Stimulated activated naive B cell treated with anti-CD40 and anti-IgM and Interleukin-4, amounts not matched to agents 10 μg/mL and 1 μg/mL and 100 μg/mL, for 72 hours (primary cell): ENCODE measurements at regions not wholly inside any gene's neighbourhood (a gene's known extent, or its start where the extent isn't known, plus 50 kb on each side); places are given as distances from the start of the nearest gene placed in this dataset.
"Not testable (repeated sequence)": the region's sequence is repeated elsewhere in the genome, so short reads cannot be mapped to it uniquely, and the experiment has no call there.

Experiments used
- ATAC-seq, 2 donors: fragments of 150-1000 bp; cut with Tn5 transposase; replicated peaks; 2 replicates each; pipeline ENCODE4 v1.10.0; 2021; ENCODE audit warnings: moderate library complexity in 1 of 2
- DNase-seq: peaks from one replicate; pipeline ENCODE4 v3.0.0; 2021
- H3K27ac Mint-ChIP-seq: one replicate; pipeline ENCODE4 v1.8.0; 2022; ENCODE audit warnings: mild to moderate bottlenecking, mixed read lengths
- H3K27me3 Mint-ChIP-seq, 2 donors: one replicate each; pipeline ENCODE4 v1.8.0; 2022; ENCODE audit warnings: mixed read lengths in 2 of 2
- H3K36me3 Mint-ChIP-seq, 2 donors: one replicate each; pipeline ENCODE4 v1.8.0; 2022; ENCODE audit warnings: mixed read lengths in 2 of 2, mild to moderate bottlenecking in 1 of 2
- H3K4me1 Mint-ChIP-seq, 2 donors: one replicate each; pipeline ENCODE4 v1.8.0; 2022; ENCODE audit warnings: mixed read lengths in 2 of 2, mild to moderate bottlenecking in 1 of 2
- H3K4me3 Mint-ChIP-seq, 2 donors: one replicate each; pipeline ENCODE4 v1.8.0; 2022; ENCODE audit warnings: mild to moderate bottlenecking in 2 of 2, mixed read lengths in 2 of 2, moderate library complexity in 1 of 2
- H3K9me3 Mint-ChIP-seq, 2 donors: one replicate each; pipeline ENCODE4 v1.8.0; 2022; ENCODE audit warnings: mixed read lengths in 2 of 2, mild to moderate bottlenecking in 1 of 2

DNA sequence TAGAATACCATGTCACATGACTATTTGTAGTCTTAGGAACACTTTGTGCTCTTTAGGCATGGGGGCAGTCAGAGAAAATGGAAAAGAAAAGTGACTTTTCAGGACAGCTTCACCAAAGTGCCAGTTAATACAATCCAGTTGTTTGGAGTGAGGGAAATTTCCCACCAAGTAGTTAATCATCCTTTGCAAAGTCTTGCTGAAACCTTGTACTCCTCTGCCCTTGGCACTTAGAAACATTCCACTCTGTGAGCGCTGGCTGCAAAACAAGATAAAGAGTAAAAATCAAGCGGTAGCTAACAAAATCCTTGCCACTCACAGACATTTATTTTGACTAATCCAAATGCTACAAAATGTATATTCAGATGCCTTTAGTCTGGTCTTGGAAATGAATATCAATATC, 229.2 kb upstream of the HSF2 start:
- Mint-ChIP-seq H3K27me3 (no peaks in the 10 kb centered on the region), H3K36me3 (no peaks in the 10 kb centered on the region), H3K4me1 (no peaks in the 10 kb centered on the region), H3K27ac (no peak overlapping the region), H3K9me3 (no peaks in the 10 kb centered on the region), H3K4me3 (no peak overlapping the region)
- ATAC-seq (no peak), DNase-seq (no peak)

GRCh38 chr6:122178988-122179387, 220.5 kb upstream of the HSF2 start:
- Mint-ChIP-seq H3K27ac (no peak overlapping the region), H3K36me3 (no peaks in the 10 kb centered on the region), H3K9me3 (no peaks in the 10 kb centered on the region), H3K4me1 (no peaks in the 10 kb centered on the region), H3K27me3 (no peaks in the 10 kb centered on the region), H3K4me3 (no peak overlapping the region)
- no peak for ATAC-seq
- no peak for DNase-seq

DNA sequence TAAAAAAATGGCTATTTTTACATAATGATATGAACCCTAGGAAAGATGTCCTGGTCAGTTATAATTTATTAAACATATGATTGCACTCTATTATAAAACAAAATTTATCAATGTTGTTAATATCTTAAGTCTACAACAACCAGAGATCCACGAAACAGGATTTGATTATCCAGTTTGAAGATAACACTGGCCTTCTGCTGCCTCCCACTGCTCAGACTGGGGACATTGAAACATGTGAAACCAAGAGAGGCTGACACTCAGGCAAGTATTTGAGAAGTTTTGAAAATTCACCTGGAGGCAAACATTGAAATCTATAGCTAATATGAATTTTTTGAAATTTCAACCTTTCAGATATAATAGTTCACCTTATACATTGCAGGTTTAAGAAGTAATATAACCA, 219.3 kb upstream of the HSF2 start:
- no peak for DNase-seq
- no peak for ATAC-seq
- H3K4me3 Mint-ChIP-seq = no peak overlapping the region
- no peaks in the 10 kb centered on the region for H3K36me3 Mint-ChIP-seq
- H3K9me3 Mint-ChIP-seq = no peaks in the 10 kb centered on the region
- H3K27ac Mint-ChIP-seq = no peak overlapping the region
- H3K4me1 Mint-ChIP-seq = no peaks in the 10 kb centered on the region
- H3K27me3 Mint-ChIP-seq = no peaks in the 10 kb centered on the region

DNA sequence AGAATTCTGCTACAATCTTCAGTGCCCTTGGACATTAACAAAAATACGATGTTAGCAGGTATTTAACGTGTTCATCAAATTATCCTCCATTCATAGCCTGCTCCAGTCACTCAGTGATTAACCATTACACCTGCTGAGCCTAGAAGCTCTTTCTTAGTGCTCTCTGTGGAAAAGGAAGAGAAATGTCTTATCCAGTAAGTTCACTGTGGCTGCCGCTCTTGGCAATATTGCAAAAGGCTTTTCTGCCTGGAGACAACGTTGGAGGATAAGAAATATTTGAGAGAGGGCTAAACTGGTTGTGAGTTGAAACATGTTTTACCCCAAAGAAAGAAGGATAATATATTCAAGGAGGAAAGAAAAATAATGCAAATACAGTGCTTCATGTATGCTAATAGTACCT, 217.4 kb upstream of the HSF2 start:
- H3K27ac Mint-ChIP-seq = no peak overlapping the region
- H3K27me3 Mint-ChIP-seq = no peaks in the 10 kb centered on the region
- ATAC-seq (no peak), DNase-seq (no peak)
- H3K36me3 Mint-ChIP-seq = no peaks in the 10 kb centered on the region
- no peaks in the 10 kb centered on the region for H3K4me1 Mint-ChIP-seq
- H3K4me3 Mint-ChIP-seq = no peak overlapping the region
- H3K9me3 Mint-ChIP-seq = no peaks in the 10 kb centered on the region

DNA sequence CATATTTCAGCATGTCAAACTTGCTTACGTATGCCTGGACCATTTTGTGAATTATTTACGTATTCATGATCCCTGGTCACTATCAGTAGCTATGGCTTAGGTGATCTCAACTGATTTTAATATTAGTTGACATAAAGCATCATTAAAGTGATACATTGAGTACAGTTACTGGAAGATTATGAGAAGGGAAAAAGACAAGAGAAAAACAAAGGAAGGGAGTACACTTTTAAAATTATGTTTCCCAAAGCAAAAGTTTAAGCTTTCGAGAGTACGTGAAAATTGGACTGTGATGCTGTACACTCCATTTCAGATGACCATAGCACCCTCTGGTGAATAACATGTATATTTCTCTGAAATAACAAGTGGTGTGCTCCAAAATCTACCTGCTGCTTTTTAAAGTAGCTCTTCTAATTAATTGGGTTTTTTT, 215.0 kb upstream of the HSF2 start:
- Mint-ChIP-seq H3K4me3 (no peak overlapping the region), H3K36me3 (no peaks in the 10 kb centered on the region), H3K9me3 (no peaks in the 10 kb centered on the region), H3K27me3 (no peaks in the 10 kb centered on the region), H3K4me1 (no peaks in the 10 kb centered on the region), H3K27ac (no peak overlapping the region)
- DNase-seq (no peak), ATAC-seq (no peak)

GRCh38 chr6:122185458-122185857, 214.0 kb upstream of the HSF2 start:
- not testable (repeated sequence) for DNase-seq, H3K36me3 Mint-ChIP-seq, H3K4me3 Mint-ChIP-seq, H3K4me1 Mint-ChIP-seq, H3K27ac Mint-ChIP-seq, H3K27me3 Mint-ChIP-seq, ATAC-seq, H3K9me3 Mint-ChIP-seq

GRCh38 chr6:122187186-122187585, 212.3 kb upstream of the HSF2 start:
- ATAC-seq = no peak
- Mint-ChIP-seq H3K4me3 (no peak overlapping the region), H3K27me3 (no peaks in the 10 kb centered on the region), H3K36me3 (no peaks in the 10 kb centered on the region), H3K9me3 (no peaks in the 10 kb centered on the region), H3K4me1 (no peaks in the 10 kb centered on the region), H3K27ac (no peak overlapping the region)
- DNase-seq = no peak

DNA sequence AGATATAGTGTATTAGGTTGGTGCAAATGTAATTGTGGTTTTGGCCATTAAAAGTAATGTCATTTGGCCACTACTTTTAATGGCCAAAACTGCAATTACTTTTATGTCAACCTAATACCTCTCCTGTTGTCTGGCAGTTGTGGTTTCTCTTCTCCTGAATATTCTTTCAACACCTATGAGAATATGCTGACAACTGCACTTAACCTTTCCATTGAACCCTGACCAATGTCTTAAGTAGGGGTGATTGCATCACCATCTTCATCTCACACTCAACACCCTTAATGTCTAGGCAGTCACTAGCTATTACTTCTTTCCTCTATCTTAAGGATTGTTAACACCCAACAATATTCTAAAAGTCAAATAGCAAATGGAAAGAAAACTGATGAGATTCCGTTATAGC, 200.5 kb upstream of the HSF2 start:
- no peaks in the 10 kb centered on the region for H3K36me3 Mint-ChIP-seq
- ATAC-seq = no peak
- DNase-seq = no peak

GRCh38 chr6:122200440-122200839, 199.0 kb upstream of the HSF2 start:
- no peaks in the 10 kb centered on the region for H3K4me1 Mint-ChIP-seq
- DNase-seq (no peak), ATAC-seq (no peak)
- H3K36me3 Mint-ChIP-seq = no peaks in the 10 kb centered on the region
- H3K4me3 Mint-ChIP-seq = no peak overlapping the region
- H3K27ac Mint-ChIP-seq = no peak overlapping the region
- no peaks in the 10 kb centered on the region for H3K27me3 Mint-ChIP-seq
- peaks cover 3 to 5% of the 10 kb centered on the region in 2 donors for H3K9me3 Mint-ChIP-seq

More for the DNA sequence above, 200.5 kb upstream of the HSF2 start:
- Mint-ChIP-seq H3K9me3 (no peaks in the 10 kb centered on the region), H3K4me3 (no peak overlapping the region), H3K27me3 (no peaks in the 10 kb centered on the region), H3K27ac (no peak overlapping the region), H3K4me1 (no peaks in the 10 kb centered on the region)

- peaks cover 3 to 5% of the 10 kb centered on the region in 2 donors for H3K9me3 Mint-ChIP-seq
- no peak overlapping the region for H3K27ac Mint-ChIP-seq
- H3K4me3 Mint-ChIP-seq = no peak overlapping the region
- no peaks in the 10 kb centered on the region for H3K36me3 Mint-ChIP-seq
- no peak for DNase-seq
- H3K27me3 Mint-ChIP-seq = no peaks in the 10 kb centered on the region
- no peak for ATAC-seq
- no peaks in the 10 kb centered on the region for H3K4me1 Mint-ChIP-seq
These were observed 196.8 kb upstream of the HSF2 start for GRCh38 chr6:122202576-122203137.

DNA sequence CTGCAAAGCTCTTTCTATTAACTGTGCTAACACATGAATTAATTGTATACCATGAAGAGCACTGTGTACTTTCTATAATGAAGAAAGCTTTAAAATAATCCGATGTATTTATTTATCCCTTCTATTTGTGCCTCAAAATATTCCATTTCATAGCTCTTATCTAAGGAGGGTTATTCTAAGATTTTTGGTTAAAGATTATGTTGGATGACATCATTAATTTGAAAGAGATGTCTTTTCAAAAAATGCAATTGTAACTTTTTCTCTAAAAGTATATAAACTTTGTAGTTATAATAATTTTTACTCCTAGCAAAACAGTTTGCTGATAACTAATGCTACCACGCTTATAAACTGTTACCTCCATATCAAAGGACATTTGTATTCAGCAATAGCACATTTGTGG, 192.4 kb upstream of the HSF2 start:
- Mint-ChIP-seq H3K9me3 (peaks cover 3 to 7% of the 10 kb centered on the region in 2 donors), H3K36me3 (no peaks in the 10 kb centered on the region), H3K27me3 (no peaks in the 10 kb centered on the region), H3K27ac (no peak overlapping the region), H3K4me1 (no peaks in the 10 kb centered on the region), H3K4me3 (no peak overlapping the region)
- no peak for DNase-seq
- ATAC-seq = no peak

DNA sequence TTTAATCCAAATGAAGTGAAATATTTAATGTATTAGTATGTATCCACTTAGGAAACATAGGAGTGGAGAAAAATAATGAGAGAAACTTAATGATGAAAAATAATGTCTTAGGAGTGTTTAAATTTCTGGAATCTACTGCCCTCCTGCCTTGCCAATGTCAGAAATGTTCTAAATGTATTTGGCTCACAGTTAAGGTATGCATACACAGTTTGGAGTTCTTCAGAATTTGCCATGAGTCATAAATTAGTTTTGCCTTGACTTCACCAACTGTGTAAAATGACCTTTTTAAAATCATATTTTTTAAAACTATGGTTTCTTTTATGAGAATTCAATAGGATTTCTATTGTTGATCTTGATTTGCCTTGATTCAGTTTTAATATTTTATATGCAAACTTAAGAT, 191.7 kb upstream of the HSF2 start:
- H3K4me1 Mint-ChIP-seq = no peaks in the 10 kb centered on the region
- H3K9me3 Mint-ChIP-seq = peaks cover 3 to 7% of the 10 kb centered on the region in 2 donors
- DNase-seq = no peak
- H3K4me3 Mint-ChIP-seq = no peak overlapping the region
- no peak overlapping the region for H3K27ac Mint-ChIP-seq
- ATAC-seq = no peak
- no peaks in the 10 kb centered on the region for H3K27me3 Mint-ChIP-seq
- no peaks in the 10 kb centered on the region for H3K36me3 Mint-ChIP-seq

DNA sequence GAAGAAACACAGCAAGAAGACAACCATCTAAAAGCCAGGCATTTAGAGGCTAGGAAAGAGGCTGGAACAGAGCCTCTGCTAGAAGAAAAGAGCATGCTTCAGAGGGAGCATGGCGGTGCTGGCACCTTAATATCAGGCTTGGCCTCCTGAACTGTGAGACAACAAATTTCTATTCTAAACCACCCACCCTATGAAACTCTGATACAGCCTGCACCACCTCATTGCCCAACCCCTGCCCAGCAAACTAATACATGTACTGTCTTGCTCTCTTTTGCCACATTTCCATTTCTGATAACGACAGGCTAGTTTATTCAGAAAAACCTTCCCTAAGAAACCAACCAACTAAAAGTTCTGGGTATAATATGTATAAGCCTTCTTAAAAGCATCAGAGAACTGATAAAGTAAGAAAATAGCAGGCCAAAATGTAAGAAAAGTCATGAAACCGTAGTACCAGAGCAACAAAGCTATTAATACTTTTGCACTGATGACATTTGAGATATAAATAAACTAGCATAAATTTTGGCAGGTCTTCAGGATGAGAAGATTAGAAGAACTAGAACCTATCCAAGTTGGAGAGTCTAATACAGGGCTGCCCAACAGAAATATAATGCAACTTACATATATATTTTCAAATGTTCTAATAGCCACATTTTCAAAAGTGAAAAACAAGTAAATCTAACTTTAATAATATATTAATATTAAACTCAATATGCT, 184.7 kb upstream of the HSF2 start:
- no peaks in the 10 kb centered on the region for H3K36me3 Mint-ChIP-seq
- H3K27me3 Mint-ChIP-seq = no peaks in the 10 kb centered on the region
- H3K4me3 Mint-ChIP-seq = no peak overlapping the region
- H3K9me3 Mint-ChIP-seq = peaks cover 0 to 2% of the 10 kb centered on the region in 2 donors
- no peak for ATAC-seq
- H3K4me1 Mint-ChIP-seq = no peaks in the 10 kb centered on the region
- H3K27ac Mint-ChIP-seq = no peak overlapping the region
- no peak for DNase-seq

DNA sequence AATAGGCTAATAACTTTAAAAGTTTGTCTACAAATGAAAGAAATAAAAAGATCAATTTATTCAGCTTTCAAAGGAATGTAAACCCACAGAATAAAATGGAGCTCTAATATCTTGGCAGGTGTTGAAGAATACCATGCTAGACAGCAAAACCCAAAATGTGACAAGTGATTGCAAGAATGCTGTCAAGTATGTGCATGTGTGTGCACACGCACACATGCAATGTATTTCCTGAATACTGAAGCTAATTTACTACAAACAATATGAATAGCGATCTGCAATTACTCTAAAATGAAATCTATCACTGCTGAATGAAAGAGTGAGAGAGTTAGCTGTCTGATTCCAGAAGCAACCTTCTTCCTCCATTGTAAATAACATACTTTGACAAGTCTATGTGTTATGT, 179.2 kb upstream of the HSF2 start:
- ATAC-seq (no peak), DNase-seq (no peak)
- Mint-ChIP-seq H3K4me1 (no peaks in the 10 kb centered on the region), H3K4me3 (no peak overlapping the region), H3K27me3 (no peaks in the 10 kb centered on the region), H3K9me3 (no peaks in the 10 kb centered on the region), H3K36me3 (no peaks in the 10 kb centered on the region), H3K27ac (no peak overlapping the region)

GRCh38 chr6:122222761-122223160, 176.7 kb upstream of the HSF2 start:
- ATAC-seq (no peak), DNase-seq (no peak)
- H3K27ac Mint-ChIP-seq = no peak overlapping the region
- H3K9me3 Mint-ChIP-seq = peaks cover 2 to 3% of the 10 kb centered on the region in 2 donors
- no peaks in the 10 kb centered on the region for H3K36me3 Mint-ChIP-seq
- no peaks in the 10 kb centered on the region for H3K4me1 Mint-ChIP-seq
- H3K27me3 Mint-ChIP-seq = no peaks in the 10 kb centered on the region
- no peak overlapping the region for H3K4me3 Mint-ChIP-seq
